Peyer's patch (tissue), 4 donors: ENCODE measurements at regions not wholly inside any gene's neighbourhood (a gene's known extent, or its start where the extent isn't known, plus 50 kb on each side); places are given as distances from the start of the nearest gene placed in this dataset.

Source experiments
- DNase-seq, 3 donors: peaks; one replicate each; pipeline ENCODE4 v3.0.0-alpha.2; 2017 to 2019
- H3K27ac ChIP-seq, 4 donors: fragments of 200-600 bp; sonication (generic); one replicate each; pipeline ENCODE4 v1.5.1; 2016 to 2019
- H3K27me3 ChIP-seq, 2 donors: fragments of 200-600 bp; sonication (generic); one replicate each; pipeline ENCODE4 v1.5.1; 2019
- H3K36me3 ChIP-seq, 3 donors: fragments of 200-600 bp; sonication (generic); one replicate each; pipeline ENCODE4 v1.5.1; 2016 to 2019
- H3K4me1 ChIP-seq, 4 donors: fragments of 200-600 bp; sonication (generic); one replicate each; pipeline ENCODE4 v1.5.1; 2016 to 2019
- H3K4me3 ChIP-seq, 4 donors: fragments of 200-600 bp; sonication (generic); 1 replicate in 3 of 4; 2 replicates in 1 of 4; pipeline ENCODE4 v1.5.1; 2016 to 2019; ENCODE audit warnings: mild to moderate bottlenecking in 1 of 4
- H3K9me3 ChIP-seq, 4 donors: fragments of 200-600 bp; sonication (generic); one replicate each; pipeline ENCODE4 v1.5.1; 2016 to 2019; ENCODE audit warnings: mild to moderate bottlenecking in 1 of 4
- POLR2A ChIP-seq, 2 donors: fragments of 450-650 bp; IDR thresholded peaks; one replicate each; pipeline ENCODE4 v1.5.1; 2017; ENCODE audit warnings: antibody characterized with exemption in 2 of 2, mild to moderate bottlenecking in 2 of 2, moderate library complexity in 2 of 2
- TF ChIP-seq, protein P1 (sequence below), 6 experiments: fragments of 450-650 bp in 4 of 6; fragments of 200-600 bp in 2 of 6; sonication (generic) in 1 of 6; IDR thresholded peaks; one replicate each; pipeline ENCODE4 v1.5.1; 2017 to 2019; ENCODE audit warnings: antibody characterized with exemption in 6 of 6, mild to moderate bottlenecking in 3 of 6, moderate library complexity in 1 of 6

DNA sequence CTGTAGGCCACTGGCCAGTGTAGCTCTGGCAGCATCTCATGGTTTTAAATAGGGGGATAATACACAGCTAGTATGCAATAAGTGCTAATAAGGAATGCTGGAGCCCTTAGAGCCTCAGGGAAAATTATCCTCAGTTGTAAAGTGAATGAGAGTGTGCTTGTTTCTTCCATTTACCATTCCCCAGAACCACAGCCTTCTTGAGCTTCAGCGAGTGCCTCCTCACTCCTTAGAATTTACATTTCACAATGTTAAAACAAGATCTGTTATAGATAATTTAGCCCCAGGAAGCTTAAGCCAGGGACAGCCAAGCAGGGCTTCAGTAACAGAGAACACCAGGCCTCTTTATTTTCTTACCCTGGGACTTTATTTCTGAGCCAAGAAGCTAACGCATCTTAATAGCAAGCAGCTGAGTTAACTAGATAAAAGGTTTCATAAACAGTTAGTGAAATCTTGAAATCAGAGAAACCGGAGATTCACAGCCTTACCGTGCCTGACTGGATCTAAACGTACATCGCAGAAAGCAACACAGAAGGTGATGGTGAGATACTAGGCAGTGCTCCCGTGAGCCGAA is 535.2 kb downstream of the TDRD15 start:
- Histone ChIP-seq H3K9me3 (no peaks in the 10 kb centered on the region), H3K27me3 (no peaks in the 10 kb centered on the region)
- TF ChIP-seq, protein P1, sequence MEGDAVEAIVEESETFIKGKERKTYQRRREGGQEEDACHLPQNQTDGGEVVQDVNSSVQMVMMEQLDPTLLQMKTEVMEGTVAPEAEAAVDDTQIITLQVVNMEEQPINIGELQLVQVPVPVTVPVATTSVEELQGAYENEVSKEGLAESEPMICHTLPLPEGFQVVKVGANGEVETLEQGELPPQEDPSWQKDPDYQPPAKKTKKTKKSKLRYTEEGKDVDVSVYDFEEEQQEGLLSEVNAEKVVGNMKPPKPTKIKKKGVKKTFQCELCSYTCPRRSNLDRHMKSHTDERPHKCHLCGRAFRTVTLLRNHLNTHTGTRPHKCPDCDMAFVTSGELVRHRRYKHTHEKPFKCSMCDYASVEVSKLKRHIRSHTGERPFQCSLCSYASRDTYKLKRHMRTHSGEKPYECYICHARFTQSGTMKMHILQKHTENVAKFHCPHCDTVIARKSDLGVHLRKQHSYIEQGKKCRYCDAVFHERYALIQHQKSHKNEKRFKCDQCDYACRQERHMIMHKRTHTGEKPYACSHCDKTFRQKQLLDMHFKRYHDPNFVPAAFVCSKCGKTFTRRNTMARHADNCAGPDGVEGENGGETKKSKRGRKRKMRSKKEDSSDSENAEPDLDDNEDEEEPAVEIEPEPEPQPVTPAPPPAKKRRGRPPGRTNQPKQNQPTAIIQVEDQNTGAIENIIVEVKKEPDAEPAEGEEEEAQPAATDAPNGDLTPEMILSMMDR (IDR thresholded peaks at IDR 0.05) = no peak
- TF ChIP-seq POLR2A (IDR thresholded peaks at IDR 0.05) = no peak

DNA sequence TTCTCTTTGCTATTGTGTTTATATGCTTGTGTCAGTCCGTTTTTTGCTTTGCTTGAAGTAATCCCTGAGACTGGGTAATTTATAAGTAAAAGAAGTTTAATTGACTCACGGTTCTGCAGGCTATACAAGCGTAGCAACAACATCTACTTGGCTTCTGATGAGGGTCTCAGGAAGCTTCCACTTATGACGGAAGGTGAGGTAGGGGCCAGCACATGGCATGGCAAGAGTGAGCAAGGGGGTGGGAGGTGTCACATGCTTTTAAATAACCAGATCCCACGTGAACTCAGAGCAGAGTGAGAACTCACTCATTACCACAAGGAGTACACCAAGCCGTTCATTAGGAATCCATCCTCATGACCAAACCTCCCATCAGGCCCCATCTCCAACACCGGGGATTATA is 540.3 kb downstream of the TDRD15 start:
- TF ChIP-seq, protein P1 (IDR thresholded peaks at IDR 0.05) = no peak
- no peak for TF ChIP-seq POLR2A (IDR thresholded peaks at IDR 0.05)
- H3K27me3 ChIP-seq = no peaks in the 10 kb centered on the region
- H3K4me3 ChIP-seq = no peak overlapping the region

More for the DNA sequence above, 535.2 kb downstream of the TDRD15 start:
- H3K4me3 ChIP-seq = no peak overlapping the region
- no peaks in the 10 kb centered on the region for H3K36me3 ChIP-seq
- no peaks in the 10 kb centered on the region for H3K4me1 ChIP-seq
- DNase-seq = no peak
- no peak overlapping the region for H3K27ac ChIP-seq

DNA sequence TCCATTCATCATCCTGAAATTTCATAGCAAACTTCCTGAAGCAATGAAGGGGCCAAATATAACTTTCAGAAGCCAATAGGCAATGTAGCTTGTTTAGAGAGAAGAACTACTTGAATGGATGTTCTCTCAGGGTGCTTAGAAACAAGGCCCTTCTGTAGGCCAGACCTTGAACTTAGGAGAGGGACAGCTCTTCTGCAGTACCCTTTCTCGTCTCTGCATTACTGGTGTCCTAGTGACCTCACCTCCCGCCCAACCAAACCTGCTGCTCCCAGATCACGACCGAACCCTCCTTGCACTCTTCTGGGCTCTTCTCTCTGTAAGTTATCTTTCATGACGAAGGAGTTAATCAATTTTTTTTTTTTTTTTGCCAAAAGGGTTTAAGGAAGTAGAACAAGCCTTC is 543.9 kb downstream of the TDRD15 start:
- Histone ChIP-seq H3K27ac (no peak overlapping the region), H3K36me3 (no peaks in the 10 kb centered on the region), H3K27me3 (no peaks in the 10 kb centered on the region), H3K9me3 (no peaks in the 10 kb centered on the region), H3K4me3 (no peak overlapping the region), H3K4me1 (no peaks in the 10 kb centered on the region)
- TF ChIP-seq POLR2A (IDR thresholded peaks at IDR 0.05) = no peak
- TF ChIP-seq, protein P1 (IDR thresholded peaks at IDR 0.05) = no peak
- no peak for DNase-seq

More for the DNA sequence above, 540.3 kb downstream of the TDRD15 start:
- Histone ChIP-seq H3K4me1 (no peaks in the 10 kb centered on the region), H3K36me3 (no peaks in the 10 kb centered on the region), H3K9me3 (no peaks in the 10 kb centered on the region), H3K27ac (no peak overlapping the region)
- no peak for DNase-seq

DNA sequence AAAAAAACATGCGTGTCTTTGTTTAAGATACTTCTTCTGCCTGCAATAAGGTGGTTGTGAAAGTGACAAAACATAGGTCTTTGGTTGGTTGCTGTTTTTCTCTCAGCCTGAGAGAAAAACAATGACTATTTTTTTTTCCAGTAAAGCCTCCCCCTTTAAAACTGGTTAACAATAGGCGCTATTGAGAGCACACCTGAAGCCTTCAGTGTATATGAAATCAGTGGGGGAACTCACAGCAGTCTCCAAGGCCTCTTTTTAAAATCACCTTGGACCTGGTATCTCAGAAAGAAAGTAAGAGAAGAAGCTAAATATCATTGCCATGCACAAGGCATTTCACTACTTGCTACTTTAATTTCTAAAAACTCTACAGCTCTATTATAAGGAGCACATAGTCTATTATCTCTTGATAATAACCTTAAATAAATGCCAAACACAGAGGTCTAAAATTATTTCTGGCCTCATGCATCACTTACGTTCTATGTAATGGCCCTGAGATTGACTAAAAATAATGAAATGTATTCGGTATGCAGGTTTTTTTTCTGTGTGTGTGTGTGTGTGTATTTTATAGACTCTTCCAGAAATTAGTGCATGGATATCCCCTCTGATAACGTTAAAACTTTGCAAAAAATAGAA is 544.4 kb downstream of the TDRD15 start:
- no peak for DNase-seq
- Histone ChIP-seq H3K4me1 (no peaks in the 10 kb centered on the region), H3K27me3 (no peaks in the 10 kb centered on the region), H3K9me3 (no peaks in the 10 kb centered on the region), H3K36me3 (no peaks in the 10 kb centered on the region), H3K27ac (no peak overlapping the region), H3K4me3 (no peak overlapping the region)
- TF ChIP-seq POLR2A (IDR thresholded peaks at IDR 0.05) = no peak
- TF ChIP-seq, protein P1 (IDR thresholded peaks at IDR 0.05) = no peak

DNA sequence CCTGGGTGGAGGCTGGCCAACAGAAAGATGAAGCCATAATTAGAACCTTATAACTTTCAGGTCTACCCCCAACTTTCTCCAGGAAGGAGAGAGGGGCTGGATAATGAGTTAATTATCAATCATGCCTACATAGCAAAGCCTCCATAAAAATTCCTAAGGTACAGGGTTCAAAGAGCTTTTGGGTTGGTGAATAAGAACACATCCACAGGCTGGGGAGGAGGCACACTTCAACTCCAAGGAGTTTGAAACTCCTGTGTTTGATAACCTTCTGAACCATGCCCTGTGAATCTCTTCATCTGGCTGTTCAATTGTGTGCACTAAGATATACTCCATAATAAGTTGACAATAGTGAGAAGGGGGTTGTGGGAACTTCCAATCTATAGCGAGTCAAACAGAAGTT is 552.3 kb downstream of the TDRD15 start:
- no peak for DNase-seq
- no peak for TF ChIP-seq POLR2A (IDR thresholded peaks at IDR 0.05)
- TF ChIP-seq, protein P1 (IDR thresholded peaks at IDR 0.05) = no peak

More for the DNA sequence above, 552.3 kb downstream of the TDRD15 start:
- H3K4me1 ChIP-seq = no peaks in the 10 kb centered on the region
- H3K27ac ChIP-seq = no peak overlapping the region
- no peaks in the 10 kb centered on the region for H3K27me3 ChIP-seq
- no peaks in the 10 kb centered on the region for H3K9me3 ChIP-seq
- H3K4me3 ChIP-seq = no peak overlapping the region
- peaks cover 0 to 3% (median 0%) of the 10 kb centered on the region in 3 donors for H3K36me3 ChIP-seq
